Esophagus mucosa (tissue), 1 donor: ENCODE measurements at regions not wholly inside any gene's neighbourhood (a gene's known extent, or its start where the extent isn't known, plus 50 kb on each side); places are given as distances from the start of the nearest gene placed in this dataset.

ENCODE experiments used
- ATAC-seq: fragments of 200-7000 bp; cut with Tn5 transposase; one replicate; pipeline ENCODE4 v1.9.1; 2020
- donor health status: DM: yes; HTN: yes; CAD: no.

GRCh38 chr21:14869984-14870852 lies 194.6 kb downstream of the NRIP1 start:
- ATAC-seq = no peak

- ATAC-seq = no peak
These were observed 197.7 kb downstream of the NRIP1 start for GRCh38 chr21:14866859-14867765.

- peak; percentile 77 for ATAC-seq
These were observed 200.4 kb downstream of the NRIP1 start for GRCh38 chr21:14864211-14865021.

GRCh38 chr21:14863745-14864210 lies 201.0 kb downstream of the NRIP1 start:
- no peak for ATAC-seq

- no peak for ATAC-seq
These were observed 201.7 kb downstream of the NRIP1 start for GRCh38 chr21:14862794-14863720.

- no peak for ATAC-seq
These were observed 206.5 kb downstream of the NRIP1 start for GRCh38 chr21:14858311-14858710.

- ATAC-seq = no peak
These were observed 207.3 kb downstream of the NRIP1 start for GRCh38 chr21:14857529-14857928.

GRCh38 chr21:14850394-14850793 lies 214.4 kb downstream of the NRIP1 start:
- ATAC-seq = no peak

- ATAC-seq = no peak
These were observed 218.2 kb downstream of the NRIP1 start for GRCh38 chr21:14846621-14847020.

- no peak for ATAC-seq
These were observed 220.8 kb downstream of the NRIP1 start for GRCh38 chr21:14844001-14844400.

GRCh38 chr21:14842601-14843000 lies 222.2 kb downstream of the NRIP1 start:
- no peak for ATAC-seq

- ATAC-seq = no peak
These were observed 223.0 kb downstream of the NRIP1 start for GRCh38 chr21:14841511-14842472.

GRCh38 chr21:14838400-14838799 lies 226.4 kb downstream of the NRIP1 start:
- ATAC-seq = no peak

GRCh38 chr21:14836950-14837349 lies 227.8 kb downstream of the NRIP1 start:
- ATAC-seq = no peak

GRCh38 chr21:14833666-14834351 lies 231.0 kb downstream of the NRIP1 start:
- ATAC-seq = no peak

GRCh38 chr21:14833241-14833640 lies 231.6 kb downstream of the NRIP1 start:
- ATAC-seq = no peak

GRCh38 chr21:14830307-14830706 lies 234.5 kb downstream of the NRIP1 start:
- ATAC-seq = no peak

GRCh38 chr21:14829685-14830084 lies 235.1 kb downstream of the NRIP1 start:
- ATAC-seq = no peak

- no peak for ATAC-seq
These were observed 237.3 kb downstream of the NRIP1 start for GRCh38 chr21:14827468-14827867.

- ATAC-seq = no peak
These were observed 238.2 kb downstream of the NRIP1 start for GRCh38 chr21:14826630-14827029.
